Fibroblast of villous mesenchyme (primary cell): ENCODE measurements at regions not wholly inside any gene's neighbourhood (a gene's known extent, or its start where the extent isn't known, plus 50 kb on each side); places are given as distances from the start of the nearest gene placed in this dataset.

ENCODE experiments used
- DNase-seq: peaks from one replicate; pipeline ENCODE4 v3.0.0-alpha.2; 2010; ENCODE audit warnings: low read depth
- H3K4me3 ChIP-seq: 2 replicates; pipeline ENCODE4 v1.5.1; 2011; ENCODE audit warnings: low read depth, mild to moderate bottlenecking, low read length
- CTCF ChIP-seq: IDR thresholded peaks from 2 replicates; pipeline ENCODE4 v1.5.1; 2012; ENCODE audit warnings: low read depth, mild to moderate bottlenecking, low read length; ENCODE audit not compliant: insufficient read depth

DNA sequence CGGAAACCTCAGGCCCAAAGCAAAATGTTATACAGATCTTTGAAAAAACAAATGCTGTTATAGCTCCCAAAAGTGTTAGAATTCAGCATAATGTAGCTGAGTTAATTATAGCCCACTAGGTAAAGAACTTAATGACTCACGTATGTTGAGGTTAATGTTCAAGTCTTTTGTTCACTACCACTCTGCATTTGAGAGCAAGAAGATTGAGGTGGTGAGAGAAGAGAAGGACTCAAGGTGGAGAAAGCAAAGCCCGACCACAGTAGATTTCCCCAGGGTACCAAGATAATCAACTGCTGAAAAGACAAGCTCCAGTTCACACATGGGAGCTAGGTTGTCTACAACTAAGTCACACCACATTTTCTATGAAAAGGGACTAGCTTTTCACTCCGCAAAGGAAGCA, 480.2 kb downstream of the DTHD1 start:
- TF ChIP-seq CTCF, result no peak
- DNase-seq, result no peak
- no peak overlapping the region for H3K4me3 ChIP-seq

DNA sequence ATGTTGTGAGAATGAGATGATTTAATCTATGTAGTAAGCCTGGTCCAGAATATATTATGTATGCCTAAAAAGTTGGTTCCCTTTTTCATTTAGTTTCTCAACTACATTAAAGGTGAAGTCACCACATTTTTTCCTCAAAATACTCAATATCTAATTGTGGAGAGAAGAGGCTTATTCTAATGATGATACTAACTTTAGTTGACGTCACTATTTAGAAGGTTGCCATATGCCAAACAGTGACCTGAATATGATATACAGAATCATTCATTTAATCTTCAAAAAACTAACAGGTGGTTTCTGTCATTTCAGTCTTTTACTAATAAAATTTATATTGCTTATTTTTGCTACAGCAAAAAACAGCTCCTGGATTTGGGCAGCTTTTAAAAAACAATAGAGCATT, 480.7 kb upstream of the NWD2 start:
- DNase-seq, result no peak
- TF ChIP-seq CTCF, result no peak
- no peak overlapping the region for H3K4me3 ChIP-seq

DNA sequence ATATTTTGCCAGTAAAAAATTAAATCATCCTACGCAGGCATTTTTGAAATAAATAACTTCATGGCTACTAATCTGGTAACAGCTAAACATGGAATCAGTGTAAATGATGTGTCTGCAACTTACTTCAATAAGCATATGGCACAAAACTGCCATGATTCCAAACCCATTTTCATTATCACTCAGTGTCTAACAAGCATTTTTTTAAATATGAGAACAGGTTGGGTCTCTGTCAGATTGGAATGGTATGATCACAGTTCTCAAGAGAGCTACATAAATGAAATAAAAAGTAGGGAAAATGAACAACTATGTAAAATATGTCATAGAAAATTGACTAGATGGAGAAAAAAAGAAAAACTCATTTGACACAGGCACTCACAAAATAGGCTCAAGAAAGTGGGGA, 476.9 kb upstream of the NWD2 start:
- no peak overlapping the region for H3K4me3 ChIP-seq
- no peak for DNase-seq
- TF ChIP-seq CTCF, result no peak

- no peak for TF ChIP-seq CTCF
- no peak for DNase-seq
These were observed 473.0 kb upstream of the NWD2 start for GRCh38 chr4:36771411-36772153.

DNA sequence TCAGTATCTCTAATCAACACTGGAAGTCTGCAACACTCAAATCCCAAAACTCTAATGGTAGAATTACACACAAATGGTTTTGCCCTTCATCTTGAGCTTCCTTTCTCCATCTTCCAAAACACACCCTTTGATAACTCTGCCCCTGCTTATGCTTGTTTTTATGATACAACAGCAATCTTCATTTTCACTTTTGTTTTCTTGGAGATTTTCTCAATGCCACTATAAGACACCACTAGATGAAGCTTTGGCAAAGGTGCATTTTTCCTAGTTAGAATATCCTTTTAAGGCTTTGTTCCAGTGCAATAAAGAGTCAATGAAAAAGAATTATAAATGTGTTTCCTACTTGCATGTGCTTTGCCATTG, 472.4 kb upstream of the NWD2 start:
- DNase-seq, result no peak
- TF ChIP-seq CTCF, result no peak
- no peak overlapping the region for H3K4me3 ChIP-seq

More at GRCh38 chr4:36771411-36772153, 473.0 kb upstream of the NWD2 start:
- H3K4me3 ChIP-seq, result no peak overlapping the region

DNA sequence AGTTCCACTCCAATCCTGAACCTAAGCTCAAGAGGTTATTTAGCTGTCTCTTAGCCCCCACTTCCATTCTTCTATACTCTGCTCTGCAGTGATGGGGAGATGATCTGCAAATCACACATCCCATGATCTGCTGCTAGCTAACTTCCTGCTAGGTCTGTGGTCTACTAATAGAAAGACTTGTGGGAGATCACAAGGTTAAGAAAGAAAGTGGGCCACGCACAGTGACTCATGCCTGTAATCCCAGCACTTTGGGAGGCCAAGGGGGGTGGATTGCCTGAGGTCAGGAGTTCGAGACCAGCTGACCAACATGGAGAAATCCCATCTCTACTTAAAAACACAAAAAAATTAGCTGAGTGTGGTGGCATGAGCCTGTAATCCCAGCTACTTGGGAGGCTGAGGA, 471.1 kb upstream of the NWD2 start:
- no peak for TF ChIP-seq CTCF
- H3K4me3 ChIP-seq, result no peak overlapping the region
- DNase-seq, result no peak

- H3K4me3 ChIP-seq, result no peak overlapping the region
- no peak for DNase-seq
These were observed 469.0 kb upstream of the NWD2 start for GRCh38 chr4:36775544-36775943.

More at GRCh38 chr4:36775544-36775943, 469.0 kb upstream of the NWD2 start:
- no peak for TF ChIP-seq CTCF
